ENCODE measurements at regions not wholly inside any gene's neighbourhood (a gene's known extent, or its start where the extent isn't known, plus 50 kb on each side); places are given as distances from the start of the nearest gene placed in this dataset.

GRCh38 chr17:77686903-77687302, 271.6 kb upstream of the TNRC6C start:
- TF ChIP-seq CTCF (IDR thresholded peaks at IDR 0.05) (no peak), POLR2A (IDR thresholded peaks at IDR 0.05) (no peak), EP300 (IDR thresholded peaks at IDR 0.05; ENCODE audit: low read depth) (no peak)

Measured in transverse colon (tissue), 3 donors.